Endothelial cell of umbilical vein (primary cell): ENCODE measurements at regions not wholly inside any gene's neighbourhood (a gene's known extent, or its start where the extent isn't known, plus 50 kb on each side); places are given as distances from the start of the nearest gene placed in this dataset.

Source experiments
- BruUV-seq: library from RNA; stranded (reverse); fragments of 400-500 nt; replicated peaks from 2 replicates; lab custom pipeline; 2021; lab: Mats Ljungman, UMichigan
- CTCF ChIA-PET: fragments of 300-600, 350-600 bp; sonication (Branson Sonifier 250); formaldehyde crosslinking; loops from one replicate; lab custom pipeline; 2021; ENCODE audit warnings: antibody characterized with exemption, inconsistent platforms; lab: Charles Lee
- POLR2A ChIA-PET: fragments of 300-600, 350-600 bp; sonication (Branson Sonifier 250); formaldehyde crosslinking; loops from one replicate; lab custom pipeline; 2021; ENCODE audit warnings: antibody characterized with exemption, inconsistent platforms; lab: Charles Lee
- DNase-seq: peaks from one replicate; pipeline ENCODE4 v3.0.0-alpha.2; 2011; ENCODE audit warnings: low read depth, low spot score
- FAIRE-seq: peaks from 2 replicates; lab custom pipeline; 2011; peaks lifted over from hg19 to GRCh38; lab: Jason Lieb, UNC
- H2AFZ ChIP-seq: 2 replicates; pipeline ENCODE4 v1.6.0; 2012; ENCODE audit warnings: low read depth, low read length, control low read depth, inconsistent platforms
- H3K27ac ChIP-seq: 2 replicates; pipeline ENCODE4 v1.5.1; 2011; ENCODE audit warnings: low read depth, mild to moderate bottlenecking, control low read depth, low read length, moderate library complexity; ENCODE audit not compliant: insufficient read depth
- H3K27me3 ChIP-seq, 2 experiments: 2 replicates each; pipeline versions ENCODE4 v1.6.0 to v1.6.1; 2011; ENCODE audit warnings: low read length in 2 of 2, mixed read lengths in 1 of 2; ENCODE audit not compliant: control insufficient read depth in 2 of 2, insufficient read depth in 2 of 2
- H3K36me3 ChIP-seq, 2 experiments: 2 replicates in 1 of 2; 3 replicates in 1 of 2; pipeline ENCODE4 v1.5.1; 2011; ENCODE audit warnings: low read length in 2 of 2, mild to moderate bottlenecking in 1 of 2, moderate library complexity in 1 of 2; ENCODE audit not compliant: control insufficient read depth in 2 of 2, insufficient read depth in 2 of 2; ENCODE audit errors: extremely low read depth in 1 of 2
- H3K4me1 ChIP-seq: 3 replicates; pipeline ENCODE4 v1.5.1; 2011; ENCODE audit warnings: mild to moderate bottlenecking, low read length; ENCODE audit not compliant: control insufficient read depth, insufficient read depth; ENCODE audit errors: extremely low read depth
- H3K4me2 ChIP-seq: 2 replicates; pipeline ENCODE4 v1.6.1; 2011; ENCODE audit warnings: low read length, control low read depth, mixed read lengths; ENCODE audit not compliant: insufficient read depth
- H3K4me3 ChIP-seq, 3 experiments: fragments of 200-600 bp in 1 of 3; sonication (generic), shearing (Covaris generic) in 1 of 3; replicated peaks in 1 of 3; 2 replicates each; pipeline ENCODE4 v1.5.1; 2011 to 2016; ENCODE audit warnings: control low read depth in 3 of 3, low read length in 3 of 3, mild to moderate bottlenecking in 2 of 3, inconsistent platforms in 1 of 3, low read depth in 1 of 3, moderate library complexity in 1 of 3; ENCODE audit not compliant: insufficient read depth in 1 of 3
- H3K79me2 ChIP-seq: 2 replicates; pipeline ENCODE4 v1.6.0; 2012; ENCODE audit warnings: low read length, inconsistent platforms; ENCODE audit not compliant: control insufficient read depth, insufficient read depth
- H3K9ac ChIP-seq: replicated peaks from 2 replicates; pipeline ENCODE3; 2011; ENCODE audit warnings: low read length, control low read depth; ENCODE audit not compliant: insufficient read depth; ENCODE audit errors: extremely low read depth
- H3K9me1 ChIP-seq: replicated peaks from 3 replicates; pipeline ENCODE4 v1.6.0; 2011; ENCODE audit warnings: mild to moderate bottlenecking, low read length; ENCODE audit not compliant: control insufficient read depth, insufficient read depth; ENCODE audit errors: extremely low read depth
- H3K9me3 ChIP-seq: replicated peaks from 2 replicates; pipeline ENCODE4 v1.5.1; 2012; ENCODE audit warnings: low read length, inconsistent platforms; ENCODE audit not compliant: control insufficient read depth, insufficient read depth
- H4K20me1 ChIP-seq: replicated peaks from 2 replicates; pipeline ENCODE3; 2011; ENCODE audit warnings: mild to moderate bottlenecking, low read length; ENCODE audit not compliant: control insufficient read depth, insufficient read depth; ENCODE audit errors: extremely low read depth
- EZH2 ChIP-seq: IDR thresholded peaks from 2 replicates; pipeline ENCODE4 v1.6.1; 2012; ENCODE audit warnings: borderline replicate concordance, low read depth, mild to moderate bottlenecking, moderate library complexity, low read length, inconsistent platforms; ENCODE audit not compliant: severe bottlenecking
- FOS ChIP-seq: IDR thresholded peaks from 2 replicates; pipeline ENCODE4 v1.6.1; 2011; ENCODE audit warnings: mild to moderate bottlenecking, low read length, moderate library complexity, borderline replicate concordance; ENCODE audit not compliant: insufficient read depth
- GATA2 ChIP-seq: IDR thresholded peaks from 2 replicates; pipeline ENCODE4 v1.7.0; 2011; ENCODE audit warnings: low read depth, mild to moderate bottlenecking, moderate library complexity, mixed read lengths, low read length; ENCODE audit not compliant: insufficient read length, insufficient read depth
- JUN ChIP-seq: IDR thresholded peaks from 2 replicates; pipeline ENCODE4 v1.6.1; 2011; ENCODE audit warnings: borderline replicate concordance, low read depth; ENCODE audit not compliant: insufficient read length, insufficient read depth
- MYC ChIP-seq: IDR thresholded peaks from one replicate; pipeline ENCODE4 v1.6.1; 2011; ENCODE audit warnings: mild to moderate bottlenecking, low read depth, low read length
- POLR2A ChIP-seq: IDR thresholded peaks from 2 replicates; pipeline ENCODE4 v1.6.1; 2012; ENCODE audit warnings: low read depth, mild to moderate bottlenecking, control low read depth, low read length
- POLR2AphosphoS5 ChIP-seq: IDR thresholded peaks from 2 replicates; pipeline ENCODE4 v1.6.1; 2012; ENCODE audit warnings: low read depth, mild to moderate bottlenecking, control low read depth, low read length, moderate library complexity; ENCODE audit not compliant: insufficient read depth
- dilution Hi-C: fragments of 300-500 bp; cut with MboI; formaldehyde crosslinking; loops from one replicate; pipeline ENCODE4 v1.15.0; 2019; ENCODE audit warnings: low sequenced_read_pairs; ENCODE audit not compliant: extremely low pct_ligation_motif_present
- intact Hi-C: fragments of 100-400 bp; cut with micrococcal nuclease; formaldehyde crosslinking; loops from one replicate; pipeline ENCODE4 v1.10.0; 2022
- TF ChIP-seq, protein P1 (sequence below): IDR thresholded peaks from 2 replicates; pipeline ENCODE4 v1.6.1; 2011; ENCODE audit not compliant: insufficient read depth, insufficient read length
- TF ChIP-seq, protein P2 (sequence below), 2 donors: IDR thresholded peaks; 1 replicate in 1 of 2; 2 replicates in 1 of 2; pipeline ENCODE4 v1.5.1; 2011; ENCODE audit warnings: low read length in 2 of 2, mild to moderate bottlenecking in 2 of 2, moderate library complexity in 2 of 2, control low read depth in 1 of 2, inconsistent platforms in 1 of 2, low read depth in 1 of 2; ENCODE audit not compliant: insufficient read depth in 1 of 2; ENCODE audit errors: extremely low read depth in 1 of 2

DNA sequence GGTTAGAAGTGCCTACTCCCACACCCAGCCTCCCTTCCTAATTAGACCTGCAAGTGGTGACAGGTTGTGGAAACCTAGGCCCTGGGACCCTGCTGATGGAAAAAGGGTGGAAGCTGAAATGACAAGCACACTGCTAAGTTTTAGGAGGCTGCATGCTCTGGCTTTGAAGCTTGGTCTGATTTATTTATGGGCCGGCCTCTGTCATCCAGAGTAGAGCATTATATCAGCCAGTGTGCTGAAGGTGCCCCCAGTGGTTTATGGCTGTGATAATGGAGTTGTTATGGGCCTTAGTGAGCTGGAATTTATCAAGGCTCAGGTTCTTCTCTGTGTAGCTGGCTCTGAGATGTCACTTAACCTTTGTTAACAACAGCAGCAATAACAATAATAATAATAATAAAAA, 142.6 kb downstream of the UTP18 start:
- no peak for FAIRE-seq

DNA sequence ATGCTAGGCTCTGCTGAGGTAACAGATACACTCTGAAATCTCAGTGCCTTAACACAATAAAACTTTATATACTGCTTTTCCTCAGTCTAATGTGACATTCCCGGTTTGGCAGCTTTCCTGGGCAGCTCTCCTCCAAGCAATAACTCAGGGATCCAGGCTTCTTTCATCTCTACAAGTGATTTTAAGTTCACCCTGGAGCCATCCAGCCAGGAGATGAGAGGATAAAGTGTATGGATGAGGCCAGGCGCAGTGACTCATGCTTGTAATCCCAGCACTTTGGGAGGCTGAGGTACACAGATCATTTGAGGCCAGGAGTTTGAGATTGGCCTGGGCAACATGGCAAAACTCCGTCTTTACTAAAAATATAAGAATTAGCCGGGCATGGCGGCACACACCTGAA, 147.2 kb downstream of the UTP18 start:
- H3K4me3 ChIP-seq = no peak overlapping the region
- no peaks in the 10 kb centered on the region for H3K36me3 ChIP-seq
- H3K9me1 ChIP-seq = no peaks in the 10 kb centered on the region
- intact Hi-C loops (no loop called here), dilution Hi-C loops (no loop called here)
- H3K79me2 ChIP-seq = no peaks in the 10 kb centered on the region
- POLR2A ChIA-PET = no interaction called here
- no peak overlapping the region for H2AFZ ChIP-seq
- no TSS peak for BruUV-seq
- H4K20me1 ChIP-seq = no peaks in the 10 kb centered on the region
- DNase-seq (no peak), FAIRE-seq (no peak)
- H3K27me3 ChIP-seq = peaks cover 0 to 2% of the 10 kb centered on the region in 2 experiments
- no peaks in the 10 kb centered on the region for H3K4me1 ChIP-seq
- H3K9ac ChIP-seq = no peak overlapping the region
- H3K9me3 ChIP-seq = no peaks in the 10 kb centered on the region
- TF ChIP-seq FOS = no peak
- TF ChIP-seq, protein P1, sequence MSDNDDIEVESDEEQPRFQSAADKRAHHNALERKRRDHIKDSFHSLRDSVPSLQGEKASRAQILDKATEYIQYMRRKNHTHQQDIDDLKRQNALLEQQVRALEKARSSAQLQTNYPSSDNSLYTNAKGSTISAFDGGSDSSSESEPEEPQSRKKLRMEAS = no peak
- TF ChIP-seq POLR2AphosphoS5 = no peak
- no peak for TF ChIP-seq EZH2
- no peak for TF ChIP-seq JUN
- TF ChIP-seq, protein P2, sequence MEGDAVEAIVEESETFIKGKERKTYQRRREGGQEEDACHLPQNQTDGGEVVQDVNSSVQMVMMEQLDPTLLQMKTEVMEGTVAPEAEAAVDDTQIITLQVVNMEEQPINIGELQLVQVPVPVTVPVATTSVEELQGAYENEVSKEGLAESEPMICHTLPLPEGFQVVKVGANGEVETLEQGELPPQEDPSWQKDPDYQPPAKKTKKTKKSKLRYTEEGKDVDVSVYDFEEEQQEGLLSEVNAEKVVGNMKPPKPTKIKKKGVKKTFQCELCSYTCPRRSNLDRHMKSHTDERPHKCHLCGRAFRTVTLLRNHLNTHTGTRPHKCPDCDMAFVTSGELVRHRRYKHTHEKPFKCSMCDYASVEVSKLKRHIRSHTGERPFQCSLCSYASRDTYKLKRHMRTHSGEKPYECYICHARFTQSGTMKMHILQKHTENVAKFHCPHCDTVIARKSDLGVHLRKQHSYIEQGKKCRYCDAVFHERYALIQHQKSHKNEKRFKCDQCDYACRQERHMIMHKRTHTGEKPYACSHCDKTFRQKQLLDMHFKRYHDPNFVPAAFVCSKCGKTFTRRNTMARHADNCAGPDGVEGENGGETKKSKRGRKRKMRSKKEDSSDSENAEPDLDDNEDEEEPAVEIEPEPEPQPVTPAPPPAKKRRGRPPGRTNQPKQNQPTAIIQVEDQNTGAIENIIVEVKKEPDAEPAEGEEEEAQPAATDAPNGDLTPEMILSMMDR (IDR thresholded peaks at IDR 0.05; ENCODE audit: extremely low read depth in 1 of 2, insufficient read depth in 1 of 2, low read depth in 1 of 2, low read length in 2 of 2) = no peak
- TF ChIP-seq GATA2 = no peak
- TF ChIP-seq MYC = no peak
- no peak for TF ChIP-seq POLR2A
- no peak overlapping the region for H3K27ac ChIP-seq
- CTCF ChIA-PET = no interaction called here
- H3K4me2 ChIP-seq = no peak overlapping the region

More for the DNA sequence above, 142.6 kb downstream of the UTP18 start:
- no peaks in the 10 kb centered on the region for H3K9me3 ChIP-seq
- H3K27me3 ChIP-seq = no peaks in the 10 kb centered on the region
- TF ChIP-seq, protein P1 = no peak
- no peak for TF ChIP-seq JUN
- TF ChIP-seq POLR2A = no peak
- TF ChIP-seq POLR2AphosphoS5 = no peak
- TF ChIP-seq, protein P2 (IDR thresholded peaks at IDR 0.05; ENCODE audit: extremely low read depth in 1 of 2, insufficient read depth in 1 of 2, low read depth in 1 of 2, low read length in 2 of 2) = no peak
- TF ChIP-seq GATA2 = no peak
- TF ChIP-seq MYC = no peak
- no peaks in the 10 kb centered on the region for H3K79me2 ChIP-seq
- no peak overlapping the region for H3K9ac ChIP-seq
- H3K36me3 ChIP-seq = no peaks in the 10 kb centered on the region
- H3K4me3 ChIP-seq = no peak overlapping the region
- H2AFZ ChIP-seq = no peak overlapping the region
- no peak overlapping the region for H3K27ac ChIP-seq
- no peaks in the 10 kb centered on the region for H3K4me1 ChIP-seq
- POLR2A ChIA-PET = no interaction called here
- CTCF ChIA-PET = no interaction called here
- BruUV-seq = no TSS peak
- H3K4me2 ChIP-seq = no peak overlapping the region
- no peak for DNase-seq
- dilution Hi-C loops (no loop called here), intact Hi-C loops (no loop called here)
- H4K20me1 ChIP-seq = no peaks in the 10 kb centered on the region
- H3K9me1 ChIP-seq = no peaks in the 10 kb centered on the region
